ENCODE measurements at regions not wholly inside any gene's neighbourhood (a gene's known extent, or its start where the extent isn't known, plus 50 kb on each side); places are given as distances from the start of the nearest gene placed in this dataset.

GRCh38 chr5:156189628-156190027 is 137.3 kb upstream of the SGCD start:
- no peak for TF ChIP-seq CTCF (IDR thresholded peaks at IDR 0.05)
- TF ChIP-seq POLR2A (IDR thresholded peaks at IDR 0.05): no peak
